ENCODE measurements at regions not wholly inside any gene's neighbourhood (a gene's known extent, or its start where the extent isn't known, plus 50 kb on each side); places are given as distances from the start of the nearest gene placed in this dataset.

DNA sequence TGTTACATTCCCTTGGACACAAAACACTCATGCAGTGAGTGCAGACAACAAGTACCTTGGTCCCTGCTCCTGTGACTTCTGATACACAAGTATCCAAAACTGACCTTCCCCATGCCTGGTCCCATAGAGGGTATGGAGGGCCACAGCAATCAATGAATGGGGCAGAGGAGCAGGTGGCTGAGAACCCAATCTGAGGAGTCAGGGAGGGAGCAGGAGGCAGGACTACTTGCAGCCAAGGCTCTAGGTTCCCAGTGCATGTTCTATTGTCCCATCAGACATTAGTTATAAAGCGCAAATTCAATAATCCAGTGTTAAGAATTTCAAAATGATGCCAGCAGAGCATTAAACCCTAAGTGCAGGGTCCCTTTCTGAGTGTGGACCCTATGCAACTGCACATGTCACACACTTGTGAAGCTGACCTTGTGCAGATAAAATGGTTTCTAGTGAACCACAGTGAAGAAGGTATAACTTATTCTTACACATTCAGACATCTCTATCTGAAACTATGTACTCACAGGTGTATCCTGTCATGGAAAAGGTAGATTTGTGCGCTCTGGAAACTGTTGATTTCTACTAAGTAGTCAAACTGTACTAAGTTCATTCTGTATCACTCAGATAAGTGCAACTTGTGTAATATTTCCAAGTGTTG is 107.3 kb upstream of the ABI3BP start:
- TF ChIP-seq, protein P1, sequence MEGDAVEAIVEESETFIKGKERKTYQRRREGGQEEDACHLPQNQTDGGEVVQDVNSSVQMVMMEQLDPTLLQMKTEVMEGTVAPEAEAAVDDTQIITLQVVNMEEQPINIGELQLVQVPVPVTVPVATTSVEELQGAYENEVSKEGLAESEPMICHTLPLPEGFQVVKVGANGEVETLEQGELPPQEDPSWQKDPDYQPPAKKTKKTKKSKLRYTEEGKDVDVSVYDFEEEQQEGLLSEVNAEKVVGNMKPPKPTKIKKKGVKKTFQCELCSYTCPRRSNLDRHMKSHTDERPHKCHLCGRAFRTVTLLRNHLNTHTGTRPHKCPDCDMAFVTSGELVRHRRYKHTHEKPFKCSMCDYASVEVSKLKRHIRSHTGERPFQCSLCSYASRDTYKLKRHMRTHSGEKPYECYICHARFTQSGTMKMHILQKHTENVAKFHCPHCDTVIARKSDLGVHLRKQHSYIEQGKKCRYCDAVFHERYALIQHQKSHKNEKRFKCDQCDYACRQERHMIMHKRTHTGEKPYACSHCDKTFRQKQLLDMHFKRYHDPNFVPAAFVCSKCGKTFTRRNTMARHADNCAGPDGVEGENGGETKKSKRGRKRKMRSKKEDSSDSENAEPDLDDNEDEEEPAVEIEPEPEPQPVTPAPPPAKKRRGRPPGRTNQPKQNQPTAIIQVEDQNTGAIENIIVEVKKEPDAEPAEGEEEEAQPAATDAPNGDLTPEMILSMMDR (IDR thresholded peaks at IDR 0.05) = no peak
- H3K36me3 ChIP-seq = no peaks in the 10 kb centered on the region
- no peak for DNase-seq (ENCODE audit: low spot score in 2 of 2)
- H3K4me1 ChIP-seq = peaks cover 0 to under 1% of the 10 kb centered on the region in 2 donors
- no peaks in the 10 kb centered on the region for H3K27me3 ChIP-seq
- no peak overlapping the region for H3K27ac ChIP-seq
- intact Hi-C loops (cut with DNase I) = no loop called here
- no peaks in the 10 kb centered on the region for H3K9me3 ChIP-seq
- no peak overlapping the region for H3K4me3 ChIP-seq

GRCh38 chr3:101099791-101100190 is 106.6 kb upstream of the ABI3BP start:
- DNase-seq (ENCODE audit: low spot score in 2 of 2) = no peak
- no peak overlapping the region for H3K27ac ChIP-seq
- H3K9me3 ChIP-seq = no peaks in the 10 kb centered on the region
- no peaks in the 10 kb centered on the region for H3K27me3 ChIP-seq
- TF ChIP-seq, protein P1 (IDR thresholded peaks at IDR 0.05) = no peak
- no peak overlapping the region for H3K4me3 ChIP-seq
- intact Hi-C loops (cut with DNase I) = no loop called here
- no peaks in the 10 kb centered on the region for H3K36me3 ChIP-seq
- peaks cover 0 to 3% of the 10 kb centered on the region in 2 donors for H3K4me1 ChIP-seq

DNA sequence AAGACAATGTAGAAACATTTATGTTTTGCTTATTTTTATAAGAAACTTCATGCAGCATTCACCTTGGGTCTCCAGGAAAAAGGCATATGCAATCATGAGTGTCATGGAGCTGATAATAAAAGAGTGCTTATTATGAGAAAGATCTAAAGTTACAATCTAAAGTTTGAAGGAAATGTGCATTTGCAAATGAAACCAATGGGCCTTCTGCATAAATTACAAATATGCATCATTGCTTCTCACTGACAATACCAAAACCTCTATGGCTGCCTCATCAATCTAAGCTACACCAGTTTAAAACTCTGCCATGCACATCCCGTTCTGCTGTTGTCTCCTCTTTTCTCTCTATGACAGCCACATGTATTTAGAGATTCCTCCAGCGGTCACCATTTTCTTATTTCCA is 103.2 kb upstream of the ABI3BP start:
- Histone ChIP-seq H3K4me3 (no peak overlapping the region), H3K36me3 (no peaks in the 10 kb centered on the region), H3K4me1 (peaks cover 0 to 3% of the 10 kb centered on the region in 2 donors), H3K27me3 (no peaks in the 10 kb centered on the region), H3K9me3 (no peaks in the 10 kb centered on the region), H3K27ac (no peak overlapping the region)
- no peak for DNase-seq (ENCODE audit: low spot score in 2 of 2)
- intact Hi-C loops (cut with DNase I) = no loop called here
- TF ChIP-seq, protein P1 (IDR thresholded peaks at IDR 0.05) = no peak

DNA sequence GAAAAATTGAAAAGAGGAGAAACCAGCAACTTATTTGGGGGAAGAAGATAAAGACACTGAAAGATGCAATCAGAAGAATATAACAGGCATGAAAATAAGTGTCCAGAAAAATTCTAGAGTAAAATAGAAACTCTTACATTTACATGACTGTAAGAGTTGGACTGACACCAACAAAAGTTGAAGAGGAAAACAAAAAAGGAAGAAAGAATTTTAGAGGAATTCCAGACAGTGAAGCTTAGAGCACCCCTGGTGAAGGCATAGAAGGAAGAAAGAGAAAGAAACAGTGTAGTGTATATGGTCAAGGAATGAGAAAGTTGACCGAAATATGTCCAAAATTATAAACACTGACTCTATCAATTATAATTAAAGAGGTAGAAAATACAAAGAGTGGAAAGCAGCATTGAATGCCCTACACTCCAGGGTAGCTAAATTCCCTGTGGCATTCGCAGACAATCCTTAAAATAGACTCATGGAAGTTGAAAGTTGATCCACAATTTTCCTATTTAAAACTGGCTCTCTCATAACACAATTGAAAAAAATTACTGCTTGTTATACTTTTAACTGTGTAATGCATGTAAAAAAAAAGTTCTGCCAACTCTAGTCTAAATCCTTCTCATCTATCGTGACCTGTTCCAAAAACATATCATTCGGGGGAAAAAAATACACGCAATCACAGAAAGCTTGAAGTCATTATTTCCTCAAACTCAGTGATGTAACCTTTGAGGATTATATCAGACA is 102.6 kb upstream of the ABI3BP start:
- TF ChIP-seq, protein P1 (IDR thresholded peaks at IDR 0.05) = no peak
- Histone ChIP-seq H3K4me1 (peaks cover 0 to 3% of the 10 kb centered on the region in 2 donors), H3K27me3 (no peaks in the 10 kb centered on the region), H3K27ac (peak overlapping the region in 1 of 2 donors; percentile 7), H3K36me3 (no peaks in the 10 kb centered on the region), H3K9me3 (no peaks in the 10 kb centered on the region), H3K4me3 (peak overlapping the region in 1 of 2 donors; percentile 7)
- intact Hi-C loops (cut with DNase I) = no loop called here
- no peak for DNase-seq (ENCODE audit: low spot score in 2 of 2)

DNA sequence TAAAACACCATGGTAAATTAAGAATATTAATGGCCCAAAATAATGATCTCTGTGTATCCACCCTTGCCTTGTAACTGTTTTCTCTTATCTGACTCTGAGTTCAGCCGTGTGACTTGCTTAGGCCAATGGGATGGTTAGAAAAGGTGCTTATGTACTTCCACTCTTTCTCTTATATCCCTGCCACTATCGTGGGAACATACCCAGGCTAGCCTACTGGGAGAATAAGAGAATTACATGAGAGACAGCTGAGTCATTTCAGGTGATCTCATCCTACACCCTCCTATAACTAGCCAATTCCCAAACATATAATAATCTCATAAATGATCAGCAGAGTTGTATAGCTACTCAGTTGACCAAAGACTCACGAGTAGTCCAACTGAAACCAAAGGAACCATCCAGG is 98.3 kb upstream of the ABI3BP start:
- intact Hi-C loops (cut with DNase I) = no loop called here
- H3K36me3 ChIP-seq = no peaks in the 10 kb centered on the region
- no peak overlapping the region for H3K27ac ChIP-seq
- no peaks in the 10 kb centered on the region for H3K27me3 ChIP-seq
- DNase-seq (ENCODE audit: low spot score in 2 of 2) = no peak
- H3K4me3 ChIP-seq = no peak overlapping the region
- H3K9me3 ChIP-seq = no peaks in the 10 kb centered on the region
- TF ChIP-seq, protein P1 (IDR thresholded peaks at IDR 0.05) = no peak
- H3K4me1 ChIP-seq = peaks cover 0 to 3% of the 10 kb centered on the region in 2 donors
